GM19328 (cell line): ENCODE measurements at regions not wholly inside any gene's neighbourhood (a gene's known extent, or its start where the extent isn't known, plus 50 kb on each side); places are given as distances from the start of the nearest gene placed in this dataset.
"Not testable (repeated sequence)": the region's sequence is repeated elsewhere in the genome, so short reads cannot be mapped to it uniquely, and the experiment has no call there.

ENCODE experiments used
- ATAC-seq: cut with Tn5 transposase; IDR thresholded peaks from one replicate; pipeline ENCODE4 v1.9.1; 2021; ENCODE audit warnings: mild to moderate bottlenecking, moderate library complexity; ENCODE audit not compliant: unreplicated experiment

DNA sequence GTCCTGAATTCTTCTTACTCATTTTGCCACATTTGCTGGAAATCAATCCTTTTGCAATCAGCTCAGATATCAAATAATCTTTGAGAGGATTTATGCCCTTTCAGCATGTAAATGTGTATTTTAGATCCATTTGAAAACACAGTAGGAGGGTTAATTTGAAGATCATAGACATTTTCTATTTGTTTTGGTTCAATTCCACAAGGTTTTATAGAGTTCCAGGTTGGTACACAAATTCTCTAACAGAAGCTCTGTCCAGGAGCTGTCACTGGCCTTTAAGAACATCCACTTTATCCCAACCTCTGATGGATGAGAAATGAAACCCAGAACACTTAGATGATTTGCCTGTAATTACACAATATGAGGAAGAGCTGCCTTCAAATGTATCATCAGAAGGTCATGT is 157.3 kb upstream of the CHAC2 start:
- no peak for ATAC-seq

DNA sequence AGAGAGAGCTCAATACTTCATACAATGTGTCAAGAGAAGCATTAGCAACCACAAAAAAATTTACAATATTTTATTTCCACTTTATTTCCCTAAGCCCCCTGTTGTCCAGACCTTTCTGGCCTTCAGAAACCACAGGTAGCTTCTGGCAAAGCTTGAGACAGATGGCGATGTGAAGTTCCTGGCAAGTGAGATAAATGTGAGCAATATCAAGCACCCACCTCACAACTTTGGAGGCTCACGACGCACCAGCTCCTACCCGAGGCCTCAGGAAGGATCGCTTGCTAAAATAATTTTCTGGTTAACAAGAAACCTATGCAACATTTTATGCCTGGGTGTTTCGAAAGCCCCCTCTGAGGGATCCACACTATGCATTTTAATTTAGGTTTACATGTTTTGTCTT is 158.1 kb upstream of the CHAC2 start:
- ATAC-seq, result no peak

DNA sequence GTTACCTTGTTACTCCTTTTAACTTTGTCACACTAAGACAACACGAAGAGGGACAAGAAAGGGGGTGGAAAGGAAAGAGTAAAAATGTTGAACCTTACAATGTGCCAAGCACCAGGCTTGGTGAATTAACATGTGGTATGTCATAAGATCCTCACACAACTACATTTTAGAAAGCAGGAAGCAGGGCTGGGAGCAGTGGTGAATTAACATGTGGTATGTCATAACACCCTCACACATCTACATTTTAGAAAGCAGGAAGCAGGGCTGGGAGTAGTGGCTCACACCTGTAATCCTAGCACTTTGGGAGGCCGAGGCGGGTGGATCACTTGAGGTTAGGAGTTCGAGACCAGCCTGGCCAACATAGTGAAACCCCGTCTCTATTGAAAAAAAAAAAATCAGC is 159.3 kb upstream of the CHAC2 start:
- no peak for ATAC-seq

DNA sequence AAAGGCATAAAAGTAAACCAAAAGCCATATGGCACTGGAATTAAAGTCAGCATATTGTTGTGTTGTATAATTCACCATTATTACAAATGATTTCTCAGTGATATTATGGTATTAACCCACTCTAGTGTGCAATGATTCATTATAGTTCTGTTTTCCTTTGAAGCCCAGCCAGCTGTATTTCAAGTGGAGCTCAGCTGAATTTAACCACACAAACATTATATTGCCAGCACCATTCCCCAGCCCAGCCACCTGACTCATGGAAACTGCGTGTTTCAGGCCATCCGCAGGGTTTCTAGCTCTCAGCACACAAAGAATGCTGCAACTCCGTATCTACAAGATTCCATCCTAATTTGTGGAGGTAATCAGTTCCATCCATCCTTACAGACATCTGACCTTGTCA is 166.8 kb upstream of the CHAC2 start:
- ATAC-seq, result no peak

DNA sequence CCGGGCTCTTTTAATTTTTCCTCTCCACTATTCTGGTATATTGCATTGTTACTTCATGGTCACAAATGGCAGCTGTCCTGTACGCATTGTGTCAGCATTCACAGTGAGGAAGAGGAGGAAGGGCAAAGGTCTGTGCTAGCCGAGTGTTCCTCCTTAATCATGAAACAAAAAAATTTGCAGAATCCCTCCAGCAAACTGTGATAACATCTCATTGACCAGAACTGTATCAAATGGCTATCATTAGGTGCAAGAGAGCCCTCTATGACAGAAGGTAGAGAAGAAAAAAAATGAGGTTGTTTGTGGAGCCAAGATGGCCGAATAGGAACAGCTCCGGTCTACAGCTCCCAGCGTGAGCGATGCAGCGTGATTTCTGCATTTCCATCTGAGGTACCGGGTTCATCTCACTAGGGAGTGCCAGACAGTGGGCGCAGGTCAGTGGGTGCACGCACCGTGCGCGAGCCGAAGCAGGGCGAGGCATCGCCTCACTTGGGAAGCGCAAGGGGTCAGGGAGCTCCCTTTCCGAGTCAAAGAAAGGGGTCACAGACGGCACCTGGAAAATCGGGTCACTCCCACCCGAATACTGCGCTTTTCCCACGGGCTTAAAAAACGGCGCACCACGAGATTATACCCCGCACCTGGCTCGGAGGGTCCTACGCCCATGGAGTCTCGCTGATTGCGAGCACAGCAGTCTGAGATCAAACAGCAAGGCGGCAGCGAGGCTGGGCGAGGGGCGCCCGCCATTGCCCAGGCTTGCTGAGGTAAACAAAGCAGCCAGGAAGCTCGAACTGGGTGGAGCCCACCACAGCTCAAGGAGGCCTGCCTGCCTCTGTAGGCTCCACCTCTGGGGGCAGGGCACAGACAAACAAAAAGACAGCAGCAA is 180.6 kb upstream of the CHAC2 start:
- not testable (repeated sequence) for ATAC-seq

DNA sequence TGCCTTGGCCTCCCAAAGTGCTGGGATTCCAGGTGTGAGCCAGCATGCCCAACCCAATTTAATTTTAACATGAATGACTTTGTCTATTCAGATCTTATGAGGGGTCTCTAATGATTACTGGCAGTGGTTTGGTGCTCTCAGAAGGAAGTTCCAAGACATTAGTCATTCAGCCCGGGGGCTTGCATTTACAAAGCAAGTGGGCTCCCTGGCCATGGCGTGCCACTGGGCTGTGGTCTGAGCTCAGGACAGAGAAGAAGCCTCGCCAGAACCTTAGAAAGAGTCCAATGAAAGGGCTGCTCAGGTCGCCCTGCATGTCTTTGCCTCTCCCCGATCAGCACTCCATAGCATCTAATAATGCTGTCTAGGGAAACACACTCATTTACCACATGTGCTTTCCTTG is 182.6 kb upstream of the CHAC2 start:
- ATAC-seq, result no peak

DNA sequence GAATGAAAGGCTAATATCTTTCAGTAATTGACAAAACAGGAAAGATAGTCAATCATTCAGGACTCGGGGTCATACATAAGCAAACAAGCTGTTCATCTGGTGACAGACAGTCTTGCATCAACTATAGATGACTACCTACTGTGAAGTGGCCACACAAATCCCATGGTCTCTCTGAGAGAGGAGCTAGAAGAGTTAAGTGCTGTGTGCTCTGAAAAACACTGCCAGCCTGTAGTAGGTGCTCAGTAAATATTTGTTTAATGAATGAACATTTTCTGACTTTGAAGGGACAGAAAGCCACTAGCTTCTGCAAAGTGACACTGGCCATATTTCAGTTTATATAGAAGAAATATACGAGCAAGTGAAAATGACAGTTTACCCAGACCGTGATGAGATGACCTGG is 184.0 kb upstream of the CHAC2 start:
- ATAC-seq, result no peak

DNA sequence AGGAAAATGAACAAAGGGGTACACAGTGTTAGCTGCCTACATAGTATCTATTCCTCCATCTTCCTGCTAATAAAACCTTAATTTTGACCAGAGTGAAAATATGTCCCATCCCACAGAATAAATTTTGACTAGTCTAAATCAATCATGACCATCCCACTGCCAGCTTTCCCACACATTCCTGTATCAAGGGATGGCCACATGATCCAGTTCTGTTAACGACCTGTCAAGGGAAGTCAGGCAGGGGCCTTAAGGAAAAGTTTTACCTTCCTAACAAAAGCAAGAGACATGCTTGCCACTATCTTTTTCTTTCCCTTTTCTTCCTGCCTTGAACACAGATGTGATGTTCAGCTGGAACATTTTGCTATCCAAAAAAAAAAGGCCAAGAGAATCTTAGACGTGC is 185.0 kb upstream of the CHAC2 start:
- no peak for ATAC-seq

DNA sequence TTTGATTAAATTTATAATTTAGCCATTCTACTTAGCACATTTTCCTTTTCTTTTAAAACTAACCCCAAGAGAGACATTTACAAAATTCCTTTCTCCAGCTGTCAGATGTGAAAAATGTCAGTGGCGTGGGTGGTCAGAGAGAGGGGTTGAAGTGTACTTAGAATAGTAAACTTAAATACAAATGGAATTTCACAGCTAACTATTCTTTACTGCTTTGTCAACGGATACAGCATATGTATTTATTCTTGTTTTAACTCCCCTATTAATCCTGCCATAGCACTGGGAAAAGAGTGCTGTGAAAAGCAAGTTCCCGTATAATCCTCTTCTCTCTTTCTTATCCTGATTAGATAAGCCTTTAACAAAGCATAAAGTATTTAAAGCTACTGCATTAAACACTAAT is 191.4 kb upstream of the CHAC2 start:
- ATAC-seq, result no peak

DNA sequence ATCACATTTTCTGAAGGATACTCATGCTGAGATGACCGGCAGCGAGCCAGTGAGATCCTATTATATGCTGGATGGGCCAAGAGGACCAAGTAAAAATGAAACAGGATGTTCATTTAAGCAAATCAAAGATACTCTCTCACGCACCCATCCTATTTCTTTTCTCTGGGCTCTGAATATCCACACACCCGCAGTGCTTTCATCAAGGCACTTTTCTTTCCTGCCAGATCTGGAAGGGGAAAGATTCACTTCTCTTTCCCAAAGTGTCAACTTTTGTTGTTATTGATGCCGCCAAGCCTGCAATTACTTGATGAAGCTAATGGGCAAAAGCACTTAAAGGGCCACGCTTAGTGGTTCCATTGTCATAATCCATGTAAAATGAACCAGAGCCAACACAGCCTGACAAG is 191.9 kb upstream of the CHAC2 start:
- ATAC-seq, result no peak

DNA sequence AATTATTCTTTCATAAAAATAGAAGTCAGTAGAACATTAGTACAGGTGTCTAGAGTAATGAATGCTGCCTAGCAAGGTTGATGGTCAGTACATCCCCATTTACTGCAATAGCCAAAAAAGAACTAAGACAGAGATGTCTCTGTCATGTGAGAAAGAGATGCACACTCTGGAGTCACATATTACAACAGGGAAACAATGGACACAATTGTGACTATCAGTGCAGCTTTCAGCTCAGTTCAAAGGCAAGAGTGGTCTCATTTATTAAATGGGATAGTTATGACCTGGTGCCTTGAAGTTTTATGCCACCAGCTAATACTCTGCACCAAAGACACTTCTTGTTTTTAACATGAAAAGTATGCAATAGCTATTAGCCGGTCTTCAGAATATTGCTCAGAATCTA is 194.9 kb upstream of the CHAC2 start:
- no peak for ATAC-seq

DNA sequence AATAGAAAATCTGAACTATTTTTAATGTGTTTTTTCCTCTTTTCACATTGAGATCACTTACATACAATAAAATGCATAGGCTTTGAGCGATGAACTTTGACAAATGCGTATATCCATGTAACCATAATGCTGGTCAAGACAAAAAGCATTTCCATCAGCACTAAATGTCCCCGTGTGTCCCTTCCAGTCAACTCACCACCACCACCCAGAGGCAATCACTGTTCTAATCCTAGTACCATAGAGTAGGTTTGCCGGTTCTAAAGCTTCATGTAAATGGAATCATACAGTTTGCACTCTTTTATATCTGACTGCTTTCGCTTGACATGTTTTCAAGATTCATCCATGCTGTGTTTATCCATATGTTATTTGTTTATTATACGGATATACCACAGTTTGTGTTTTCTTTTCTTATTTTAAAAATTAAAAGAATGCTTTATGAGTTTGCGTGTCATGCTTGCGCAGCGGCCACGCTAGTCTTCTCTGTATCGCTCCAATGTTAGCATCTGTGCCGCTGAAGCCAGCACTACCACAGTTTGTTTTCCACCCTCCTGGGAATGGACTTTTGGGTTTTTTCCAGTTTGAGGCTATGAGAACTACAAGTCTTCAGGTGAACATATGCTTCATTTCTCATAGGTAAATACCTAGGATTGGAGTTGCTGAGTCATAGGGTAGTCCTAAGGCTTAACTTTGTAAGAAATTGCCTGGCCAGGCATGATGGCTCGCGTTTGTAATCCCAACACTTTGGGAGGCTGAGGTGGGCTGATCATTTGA is 197.5 kb upstream of the CHAC2 start:
- ATAC-seq, result no peak

DNA sequence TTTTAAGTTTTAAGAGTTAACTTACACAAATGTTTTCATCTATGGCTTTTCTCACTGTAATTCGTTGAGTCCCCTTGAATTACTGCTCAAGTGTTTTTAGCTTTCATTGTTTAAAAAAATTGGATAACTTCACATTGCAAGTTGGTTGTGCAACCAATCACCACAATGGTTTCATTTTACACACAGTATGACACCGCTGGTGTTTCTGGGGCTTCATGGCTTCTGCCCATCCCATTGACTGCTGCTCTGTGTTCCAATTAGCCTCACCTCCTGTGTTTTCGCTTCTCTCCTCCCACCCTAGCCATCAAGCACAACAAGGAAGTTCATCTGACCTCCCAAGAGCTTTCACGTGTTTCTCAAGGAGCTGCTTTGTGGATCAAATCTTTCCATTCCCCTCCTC is 199.1 kb upstream of the CHAC2 start:
- ATAC-seq, result no peak

DNA sequence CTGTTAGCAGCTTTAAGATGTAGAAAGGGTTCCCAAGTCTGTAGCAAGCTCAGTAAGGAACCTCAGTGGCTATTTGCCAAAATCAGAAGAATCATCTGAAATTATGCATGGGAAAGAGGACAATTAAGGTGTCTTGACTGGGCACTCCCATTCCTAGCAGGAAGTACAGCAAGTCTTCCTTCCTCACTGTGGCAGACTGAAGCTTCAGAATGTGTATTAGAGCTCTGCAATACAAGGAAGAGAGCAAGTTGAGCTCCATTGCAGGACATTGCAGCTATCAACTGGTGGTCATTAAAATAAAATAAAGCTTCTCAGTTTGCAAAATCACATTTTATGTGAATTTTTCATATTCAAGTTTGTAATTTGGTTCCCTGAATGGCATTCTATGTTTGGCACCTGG is 200.5 kb upstream of the CHAC2 start:
- ATAC-seq, result no peak

DNA sequence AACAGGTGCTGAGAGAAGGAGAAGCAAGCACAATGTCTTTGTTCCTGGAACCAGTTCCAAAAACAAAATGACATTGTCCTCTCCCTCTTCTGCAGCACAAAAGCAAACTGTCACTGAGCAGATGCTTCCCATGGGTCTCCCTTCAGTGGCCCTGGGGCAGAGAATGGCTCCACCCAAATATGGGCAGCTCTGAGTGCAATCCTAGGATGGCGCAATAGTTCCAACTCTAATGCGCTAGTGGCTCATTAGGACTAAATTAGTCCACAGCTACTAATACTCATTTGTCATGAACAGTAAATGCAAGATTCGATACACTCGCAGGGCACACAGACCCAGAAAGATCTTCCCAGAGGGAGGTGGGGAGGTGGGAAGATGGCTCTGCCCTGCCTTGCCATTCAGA is 205.2 kb upstream of the CHAC2 start:
- ATAC-seq, result no peak

DNA sequence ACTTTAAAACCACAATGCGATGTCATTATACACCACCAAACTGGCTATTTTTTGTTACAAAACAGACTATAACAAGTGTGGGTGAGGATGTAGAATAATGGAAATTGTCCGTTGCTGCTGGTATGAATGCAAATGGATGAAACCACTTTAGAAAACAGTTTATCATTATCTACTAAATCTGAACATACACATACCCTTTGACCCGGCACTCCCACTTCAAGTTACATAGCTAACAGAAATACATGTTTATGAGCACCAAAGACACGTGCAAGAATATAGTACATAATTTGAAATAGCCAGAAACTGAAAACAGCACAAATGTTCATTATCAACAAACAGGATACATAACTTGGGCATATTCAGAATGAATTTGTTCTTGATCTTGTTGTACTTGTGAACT is 206.4 kb upstream of the CHAC2 start:
- ATAC-seq, result no peak

DNA sequence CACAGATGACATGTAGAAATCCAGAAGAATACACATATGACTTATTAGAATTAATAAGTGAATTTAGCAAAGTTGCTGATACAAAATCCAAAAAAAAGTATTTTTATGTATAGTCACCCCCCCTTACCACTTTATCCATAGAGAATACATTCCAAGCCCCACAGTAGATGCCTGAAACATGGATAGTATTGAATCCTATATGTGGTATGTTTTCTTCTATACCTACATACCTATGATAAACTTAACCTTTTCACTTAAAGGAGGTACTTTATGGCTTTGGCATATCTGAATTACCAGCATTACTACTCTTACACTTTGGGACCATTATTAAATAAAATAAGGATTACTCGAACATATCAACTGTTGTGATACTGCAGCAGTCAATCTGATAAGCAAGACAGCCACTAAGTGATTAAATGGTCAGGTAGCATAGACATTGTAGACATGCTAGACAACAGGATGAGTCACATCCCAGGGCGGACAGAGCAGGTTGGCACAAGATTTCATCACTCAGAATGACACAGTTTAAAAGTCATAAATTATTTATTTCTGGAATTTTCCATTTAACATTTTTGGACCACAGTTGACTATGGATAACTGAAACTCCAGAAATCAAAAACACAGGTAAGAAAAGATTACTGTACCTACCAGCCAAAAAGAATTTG is 208.2 kb upstream of the CHAC2 start:
- ATAC-seq, result no peak

DNA sequence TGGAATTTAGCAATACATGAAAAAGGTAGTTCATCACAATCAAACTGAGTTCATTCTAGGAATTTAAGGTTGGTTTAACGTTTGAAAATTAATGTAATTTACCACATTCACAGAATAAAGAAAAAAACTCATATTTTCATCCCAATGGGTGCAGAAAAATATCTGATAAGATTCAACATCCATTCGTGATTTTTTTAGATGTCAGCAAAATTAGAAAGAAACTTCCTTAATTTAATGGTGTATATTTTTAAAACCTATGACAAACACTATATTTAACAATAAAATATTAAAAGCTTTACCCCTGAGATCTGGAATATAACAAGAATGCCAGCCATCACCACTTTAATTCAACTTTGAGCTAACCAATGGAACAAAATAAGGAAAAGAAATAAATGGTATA is 208.7 kb upstream of the CHAC2 start:
- ATAC-seq, result no peak

DNA sequence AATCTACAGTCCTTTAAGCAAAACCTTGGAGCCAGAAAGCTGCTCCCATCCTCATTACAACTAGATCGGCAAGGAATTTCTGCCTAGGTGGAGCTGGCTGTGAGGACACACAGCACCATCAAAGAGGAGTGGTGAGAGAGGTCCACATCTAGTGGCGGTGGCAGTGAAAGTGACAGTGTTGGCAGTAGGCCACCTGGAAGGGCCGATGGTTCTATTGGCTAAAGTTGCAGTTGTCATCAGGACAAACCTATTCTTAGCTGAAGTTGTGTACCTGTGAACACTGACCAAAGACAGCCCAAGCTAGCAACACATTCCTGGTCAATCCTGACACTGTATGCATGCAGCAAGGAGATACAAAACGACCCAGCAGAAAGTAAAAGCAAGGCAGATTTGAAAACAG is 218.1 kb upstream of the CHAC2 start:
- no peak for ATAC-seq

DNA sequence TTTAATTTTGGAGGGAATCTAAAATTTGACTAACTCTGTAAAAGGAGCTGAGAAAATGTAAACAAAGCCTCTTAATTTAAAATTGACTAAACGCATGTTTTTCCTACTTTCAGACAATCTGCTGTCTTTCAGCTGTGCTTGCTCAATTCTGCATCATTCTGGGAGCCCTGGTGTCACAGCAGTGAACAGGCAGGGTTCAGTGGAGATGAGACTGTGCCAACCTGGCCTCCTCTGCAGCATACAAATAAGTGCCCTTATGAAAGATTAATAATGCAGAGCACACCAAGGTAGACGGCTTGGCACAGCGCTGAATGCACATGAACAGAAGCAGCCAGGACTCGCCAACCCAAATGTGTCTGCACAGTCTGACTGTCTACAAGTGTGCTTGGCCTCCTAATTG is 222.0 kb upstream of the CHAC2 start:
- ATAC-seq, result no peak

DNA sequence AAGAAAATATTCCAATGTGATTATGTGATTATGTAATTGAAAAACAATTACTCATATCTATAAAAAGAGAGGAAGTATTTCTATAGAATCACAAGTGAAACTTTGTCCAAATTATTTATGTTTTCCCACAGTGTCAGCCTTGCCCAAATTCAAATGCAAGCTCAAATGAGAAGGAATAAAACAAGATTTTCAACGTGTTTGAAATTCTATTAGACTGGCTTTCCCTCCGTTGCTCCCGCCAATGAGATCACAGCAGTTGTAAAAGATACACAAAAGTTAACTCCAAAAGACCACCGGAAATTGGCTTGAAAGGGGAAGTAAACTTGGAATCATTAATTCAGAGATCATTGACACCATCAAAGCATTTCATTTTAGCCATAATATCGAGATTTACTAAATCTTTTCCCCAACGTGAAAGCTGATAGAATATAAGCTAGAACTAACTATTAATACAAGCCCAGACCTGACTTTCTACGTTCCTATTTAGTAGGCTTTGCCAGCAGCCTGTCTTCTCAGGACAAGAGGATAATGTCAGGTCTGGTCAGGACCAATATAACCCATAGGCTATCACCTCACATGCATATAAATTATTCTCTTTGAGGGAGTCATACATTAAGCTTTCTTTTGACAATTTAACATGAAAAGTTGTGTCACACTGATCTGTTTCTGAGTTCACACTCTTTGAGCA is 222.6 kb upstream of the CHAC2 start:
- ATAC-seq, result no peak
